GM20000 (cell line): ENCODE measurements at regions not wholly inside any gene's neighbourhood (a gene's known extent, or its start where the extent isn't known, plus 50 kb on each side); places are given as distances from the start of the nearest gene placed in this dataset.

ENCODE experiments used
- DNase-seq: peaks from one replicate; pipeline ENCODE4 v3.0.0; 2012; ENCODE audit warnings: low spot score
- CTCF ChIP-seq: IDR thresholded peaks from 2 replicates; pipeline ENCODE4 v1.5.1; 2012; ENCODE audit warnings: mild to moderate bottlenecking, control low read depth; ENCODE audit errors: extremely low read depth, missing control alignments

DNA sequence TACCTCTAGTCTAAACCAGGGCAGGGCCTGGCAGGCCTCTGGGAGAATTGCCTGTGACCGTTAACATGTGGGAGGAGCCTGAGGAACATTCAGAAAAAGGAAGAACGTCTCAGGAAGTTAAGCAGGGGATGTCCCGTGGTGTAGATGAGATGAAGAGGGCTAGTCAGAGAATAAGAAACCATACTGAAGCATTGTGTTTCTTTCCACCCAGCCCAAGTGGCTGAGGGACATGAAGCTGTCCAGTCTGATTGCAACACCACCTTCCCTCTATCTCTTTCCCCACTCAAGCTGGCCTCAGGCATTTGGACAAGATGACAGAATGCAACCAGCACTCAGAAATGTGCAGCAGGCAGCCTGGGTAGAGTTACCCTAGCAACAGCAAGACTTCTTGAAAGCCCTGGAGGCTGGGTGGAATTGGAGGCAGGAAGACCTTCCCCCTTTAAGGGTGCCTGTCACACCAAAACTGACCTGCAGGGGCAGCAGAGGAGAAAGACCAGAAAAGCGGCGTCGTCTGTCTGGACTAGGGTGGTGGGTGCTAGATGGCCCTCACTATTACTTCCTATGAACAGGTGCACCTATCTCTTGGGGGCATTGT, 186.1 kb downstream of the UNC5CL start:
- DNase-seq: peak; percentile 15
- TF ChIP-seq CTCF: no peak

GRCh38 chr6:40849546-40849945, 189.5 kb downstream of the UNC5CL start:
- TF ChIP-seq CTCF: no peak

DNA sequence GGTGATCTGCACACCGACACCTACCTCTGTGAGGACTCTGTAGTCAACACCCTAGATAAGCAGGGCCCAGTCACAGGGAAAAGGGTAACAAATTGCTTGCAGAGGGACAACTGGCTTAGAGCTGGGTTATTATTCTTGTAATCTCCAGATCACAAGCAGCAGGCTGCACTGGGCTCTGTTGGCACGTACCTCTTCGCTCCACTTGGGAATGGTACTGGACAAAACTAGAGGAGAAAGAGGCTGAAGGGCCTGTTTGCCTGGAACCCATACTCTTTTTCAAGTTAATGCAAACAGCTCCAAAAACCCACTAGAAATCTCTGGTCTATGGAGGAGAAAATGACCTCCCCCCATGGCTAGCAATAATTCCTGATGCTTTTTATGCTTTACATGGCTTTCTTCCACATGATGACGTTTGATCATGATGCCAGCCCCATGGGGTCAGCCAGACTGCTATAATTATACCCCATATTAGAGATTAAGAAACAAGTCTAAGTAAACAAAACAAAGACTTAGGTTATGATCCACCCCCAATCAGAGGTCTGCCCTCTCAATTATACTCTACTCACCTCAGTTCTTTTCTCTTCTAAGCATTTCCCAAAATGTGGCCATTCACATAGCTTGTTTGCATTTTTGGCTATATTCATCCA, 190.0 kb downstream of the UNC5CL start:
- no peak for DNase-seq
- no peak for TF ChIP-seq CTCF

More at GRCh38 chr6:40849546-40849945, 189.5 kb downstream of the UNC5CL start:
- DNase-seq: no peak

- no peak for DNase-seq
- TF ChIP-seq CTCF: no peak
These were observed 191.0 kb downstream of the UNC5CL start for GRCh38 chr6:40848038-40848437.

DNA sequence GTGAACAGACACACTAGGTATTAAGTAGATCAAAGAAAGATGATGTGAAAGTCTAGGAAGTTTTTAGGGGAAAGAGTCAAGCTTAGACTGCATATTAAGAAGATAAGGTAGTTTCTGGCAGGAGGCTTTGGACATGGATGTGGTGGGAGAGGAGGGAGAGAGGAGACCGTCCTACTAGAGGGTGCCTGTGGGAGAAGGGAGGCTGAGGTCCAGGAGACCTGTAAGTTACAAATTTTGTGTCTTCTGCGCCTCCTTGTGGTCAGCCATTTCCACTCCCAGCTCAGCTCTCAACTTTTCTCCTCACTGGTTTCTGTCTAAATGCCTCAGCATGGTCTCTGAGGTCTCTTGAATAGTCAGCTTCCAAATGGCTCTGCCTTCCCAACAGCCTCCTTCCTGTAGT, 193.5 kb downstream of the UNC5CL start:
- peak; percentile 68 for TF ChIP-seq CTCF
- peak; percentile 23 for DNase-seq

- no peak for TF ChIP-seq CTCF
- no peak for DNase-seq
These were observed 194.8 kb downstream of the UNC5CL start for GRCh38 chr6:40844246-40844645.

GRCh38 chr6:40841721-40842120, 197.3 kb downstream of the UNC5CL start:
- DNase-seq: no peak
- TF ChIP-seq CTCF: no peak
